ENCODE measurements at regions not wholly inside any gene's neighbourhood (a gene's known extent, or its start where the extent isn't known, plus 50 kb on each side); places are given as distances from the start of the nearest gene placed in this dataset.
A peak's percentile ranks its signal among the peaks of the same experiment; 100 is the strongest.

GRCh38 chr4:31995943-31996901 is 1276.1 kb downstream of the PCDH7 start:
- Histone ChIP-seq H3K27me3 (no peaks in the 10 kb centered on the region), H3K4me3 (peak overlapping the region; percentile 27), H3K4me2 (peak overlapping the region; percentile 73), H2AFZ (peak overlapping the region; percentile 66), H3K9me3 (ENCODE audit: low read depth) (no peaks in the 10 kb centered on the region), H3K36me3 (replicated peaks; ENCODE audit: insufficient read depth, low read depth) (no peaks in the 10 kb centered on the region), H3K4me1 (ENCODE audit: insufficient read depth) (peaks cover 4% of the 10 kb centered on the region), H3K79me2 (no peaks in the 10 kb centered on the region), H3K9me2 (replicated peaks; ENCODE audit: insufficient read depth) (no peaks in the 10 kb centered on the region), H3K27ac (peak overlapping the region; percentile 52), H4K20me1 (ENCODE audit: insufficient read depth, poor library complexity, severe bottlenecking) (no peaks in the 10 kb centered on the region)
- 53% methylated on average over 45 of the region's 55 CpGs for WGBS (ENCODE audit: low lambda C conversion rate, missing lambda C conversion rate)
- DNase-seq (ENCODE audit: low spot score), result peak; percentile 56
- peak; percentile 29 for TF ChIP-seq CTCF (IDR thresholded peaks at IDR 0.05; ENCODE audit: poor library complexity)
- TF ChIP-seq EZH2 (IDR thresholded peaks at IDR 0.05; ENCODE audit: borderline replicate concordance), result no peak
- no peak for TF ChIP-seq EZH2phosphoT487 (IDR thresholded peaks at IDR 0.05; ENCODE audit: low read depth, severe bottlenecking, unreplicated experiment)

- H3K4me1 ChIP-seq (ENCODE audit: insufficient read depth), result no peaks in the 10 kb centered on the region
- no peak overlapping the region for H3K4me3 ChIP-seq
- no peaks in the 10 kb centered on the region for H3K9me3 ChIP-seq (ENCODE audit: low read depth)
- no peaks in the 10 kb centered on the region for H3K9me2 ChIP-seq (replicated peaks; ENCODE audit: insufficient read depth)
- WGBS (ENCODE audit: low lambda C conversion rate, missing lambda C conversion rate), result 50% methylated on average over 2 of the region's 2 CpGs
- no peak overlapping the region for H3K4me2 ChIP-seq
- no peak overlapping the region for H3K27ac ChIP-seq
- H3K36me3 ChIP-seq (replicated peaks; ENCODE audit: insufficient read depth, low read depth), result no peaks in the 10 kb centered on the region
- no peaks in the 10 kb centered on the region for H3K79me2 ChIP-seq
- H4K20me1 ChIP-seq (ENCODE audit: insufficient read depth, poor library complexity, severe bottlenecking), result no peaks in the 10 kb centered on the region
- no peak for TF ChIP-seq CTCF (IDR thresholded peaks at IDR 0.05; ENCODE audit: poor library complexity)
- TF ChIP-seq EZH2phosphoT487 (IDR thresholded peaks at IDR 0.05; ENCODE audit: low read depth, severe bottlenecking, unreplicated experiment), result no peak
- TF ChIP-seq EZH2 (IDR thresholded peaks at IDR 0.05; ENCODE audit: borderline replicate concordance), result no peak
- no peak overlapping the region for H2AFZ ChIP-seq
- H3K27me3 ChIP-seq, result no peaks in the 10 kb centered on the region
- no peak for DNase-seq (ENCODE audit: low spot score)
These were observed 1278.6 kb downstream of the PCDH7 start for GRCh38 chr4:31998807-31999206.

DNA sequence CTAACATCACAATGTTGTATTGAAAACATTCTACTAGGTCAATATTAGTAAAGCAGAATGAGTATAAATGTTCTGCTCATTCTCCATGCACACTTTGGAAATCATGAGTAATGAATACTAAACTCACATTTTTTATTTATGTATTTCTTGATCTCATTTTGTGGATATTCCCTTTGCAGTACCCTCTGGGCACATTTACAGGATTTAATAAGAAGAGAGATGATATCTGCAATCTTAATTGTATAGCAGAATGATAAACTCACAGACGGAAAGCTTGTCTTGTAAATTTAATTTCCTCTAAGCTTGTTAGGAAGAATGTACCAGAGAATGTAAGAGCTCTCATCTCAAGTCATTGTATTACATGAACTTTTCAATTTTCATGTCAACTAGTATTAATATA is 1279.7 kb downstream of the PCDH7 start:
- no peak overlapping the region for H3K27ac ChIP-seq
- WGBS (ENCODE audit: low lambda C conversion rate, missing lambda C conversion rate), result 52% methylated on average over 1 of the region's 1 CpG
- no peak overlapping the region for H3K4me3 ChIP-seq
- no peak overlapping the region for H2AFZ ChIP-seq
- H3K4me2 ChIP-seq, result no peak overlapping the region
- H4K20me1 ChIP-seq (ENCODE audit: insufficient read depth, poor library complexity, severe bottlenecking), result no peaks in the 10 kb centered on the region
- H3K4me1 ChIP-seq (ENCODE audit: insufficient read depth), result no peaks in the 10 kb centered on the region
- no peaks in the 10 kb centered on the region for H3K9me3 ChIP-seq (ENCODE audit: low read depth)
- TF ChIP-seq EZH2phosphoT487 (IDR thresholded peaks at IDR 0.05; ENCODE audit: low read depth, severe bottlenecking, unreplicated experiment) (no peak), EZH2 (IDR thresholded peaks at IDR 0.05; ENCODE audit: borderline replicate concordance) (no peak), CTCF (IDR thresholded peaks at IDR 0.05; ENCODE audit: poor library complexity) (no peak)
- no peaks in the 10 kb centered on the region for H3K79me2 ChIP-seq
- DNase-seq (ENCODE audit: low spot score), result no peak
- H3K36me3 ChIP-seq (replicated peaks; ENCODE audit: insufficient read depth, low read depth), result no peaks in the 10 kb centered on the region
- H3K27me3 ChIP-seq, result no peaks in the 10 kb centered on the region
- no peaks in the 10 kb centered on the region for H3K9me2 ChIP-seq (replicated peaks; ENCODE audit: insufficient read depth)
